IgD-negative memory B cell (primary cell): ENCODE measurements at regions not wholly inside any gene's neighbourhood (a gene's known extent, or its start where the extent isn't known, plus 50 kb on each side); places are given as distances from the start of the nearest gene placed in this dataset.

Experiments used
- H3K27ac Mint-ChIP-seq, 3 donors: one replicate each; pipeline ENCODE4 v1.8.0; 2020 to 2022; ENCODE audit warnings: mild to moderate bottlenecking in 3 of 3, mixed read lengths in 3 of 3, moderate library complexity in 1 of 3
- H3K27me3 Mint-ChIP-seq: one replicate; pipeline ENCODE4 v1.8.0; 2021; ENCODE audit warnings: mixed read lengths
- H3K36me3 Mint-ChIP-seq: one replicate; pipeline ENCODE4 v1.8.0; 2020; ENCODE audit warnings: mild to moderate bottlenecking, mixed read lengths
- H3K4me1 Mint-ChIP-seq, 3 donors: one replicate each; pipeline ENCODE4 v1.8.0; 2020 to 2022; ENCODE audit warnings: mixed read lengths in 3 of 3, mild to moderate bottlenecking in 1 of 3
- H3K4me3 Mint-ChIP-seq, 4 donors: one replicate each; pipeline ENCODE4 v1.8.0; 2020 to 2022; ENCODE audit warnings: mild to moderate bottlenecking in 4 of 4, mixed read lengths in 4 of 4, moderate library complexity in 3 of 4
- H3K9me3 Mint-ChIP-seq, 3 donors: one replicate each; pipeline ENCODE4 v1.8.0; 2020 to 2021; ENCODE audit warnings: mixed read lengths in 3 of 3, mild to moderate bottlenecking in 1 of 3

DNA sequence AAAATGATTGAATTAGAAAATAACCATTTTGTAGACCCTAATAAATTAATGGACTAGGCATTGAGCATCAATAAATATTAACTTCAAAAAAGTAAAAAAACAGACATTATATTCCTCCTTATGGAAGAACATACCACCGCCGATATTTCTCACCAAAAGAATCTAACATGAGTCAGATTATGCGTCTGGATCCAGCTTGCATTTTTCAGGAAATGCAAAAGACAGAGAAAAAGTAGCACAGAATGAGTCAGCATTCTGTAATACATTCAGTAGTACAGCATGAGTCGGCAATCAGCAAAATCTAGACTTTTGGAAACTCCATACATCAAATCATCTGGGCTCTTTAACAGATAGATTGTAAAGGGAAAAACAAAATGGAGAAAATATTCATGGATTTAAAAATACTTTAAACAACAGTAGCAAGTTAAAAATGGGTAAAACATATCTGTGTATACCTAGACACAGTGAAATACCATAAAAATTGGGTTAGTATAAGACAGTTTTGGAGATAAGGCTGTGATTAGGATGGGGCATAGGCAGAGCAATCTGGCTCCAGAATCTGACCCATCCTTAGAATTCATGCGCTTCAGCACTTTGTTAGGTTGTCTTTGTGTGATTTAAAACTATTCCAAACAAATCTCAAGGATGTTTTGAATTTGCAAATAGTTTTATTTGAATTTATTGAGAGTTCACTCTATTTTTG lies 633.0 kb upstream of the FAM241A start:
- Mint-ChIP-seq H3K4me3 (no peak overlapping the region), H3K27me3 (no peaks in the 10 kb centered on the region), H3K27ac (no peak overlapping the region), H3K36me3 (no peaks in the 10 kb centered on the region), H3K9me3 (no peaks in the 10 kb centered on the region), H3K4me1 (no peaks in the 10 kb centered on the region)

DNA sequence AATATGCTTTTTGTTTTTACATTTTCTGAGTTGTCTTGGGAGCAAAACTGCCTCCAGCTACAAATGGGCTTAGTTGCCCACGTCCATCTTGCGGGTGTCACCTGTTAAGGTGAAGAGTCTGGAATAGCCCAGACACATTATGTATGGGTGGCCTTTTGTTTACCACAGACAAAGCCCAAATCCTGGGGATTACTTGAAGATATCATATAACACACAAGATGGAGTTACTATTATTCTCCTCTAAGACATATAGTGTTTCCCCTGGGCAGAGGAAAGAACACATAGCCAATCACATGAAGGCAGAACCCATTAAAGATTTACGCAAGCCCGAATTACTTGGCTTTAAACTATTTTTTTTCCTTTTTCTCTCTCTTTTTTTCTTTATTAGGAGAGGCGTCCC lies 625.6 kb upstream of the FAM241A start:
- no peak overlapping the region for H3K27ac Mint-ChIP-seq
- no peaks in the 10 kb centered on the region for H3K36me3 Mint-ChIP-seq

DNA sequence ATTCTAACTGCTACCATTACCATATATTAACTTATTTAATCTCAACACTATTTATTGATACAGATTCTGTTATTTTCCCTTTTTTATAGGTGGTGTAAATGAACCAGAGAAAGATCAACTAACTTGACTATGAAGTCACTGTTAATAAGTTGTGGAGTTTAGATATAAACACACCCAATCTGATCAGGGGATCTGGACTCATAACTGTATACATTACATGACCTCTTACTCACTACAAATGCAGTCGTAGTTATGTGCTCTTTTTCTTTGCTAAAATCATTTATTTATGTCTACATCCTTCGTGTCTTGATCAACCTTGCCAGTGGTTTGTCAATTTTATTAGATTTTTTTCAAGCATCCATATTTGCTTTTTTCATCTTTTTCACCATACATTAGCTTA lies 614.8 kb upstream of the FAM241A start:
- H3K4me1 Mint-ChIP-seq, result no peaks in the 10 kb centered on the region
- no peaks in the 10 kb centered on the region for H3K27me3 Mint-ChIP-seq
- peaks cover 0 to 5% (median 1%) of the 10 kb centered on the region in 3 donors for H3K9me3 Mint-ChIP-seq
- H3K4me3 Mint-ChIP-seq, result no peak overlapping the region
- peaks cover 3% of the 10 kb centered on the region for H3K36me3 Mint-ChIP-seq
- no peak overlapping the region for H3K27ac Mint-ChIP-seq

More for the DNA sequence above, 625.6 kb upstream of the FAM241A start:
- no peaks in the 10 kb centered on the region for H3K4me1 Mint-ChIP-seq
- H3K4me3 Mint-ChIP-seq, result no peak overlapping the region
- H3K9me3 Mint-ChIP-seq, result peaks cover 0 to 4% (median under 1%) of the 10 kb centered on the region in 3 donors
- H3K27me3 Mint-ChIP-seq, result no peaks in the 10 kb centered on the region

- Mint-ChIP-seq H3K9me3 (peaks cover 0 to 3% (median 0%) of the 10 kb centered on the region in 3 donors), H3K4me1 (no peaks in the 10 kb centered on the region), H3K4me3 (no peak overlapping the region), H3K36me3 (no peaks in the 10 kb centered on the region), H3K27ac (no peak overlapping the region), H3K27me3 (no peaks in the 10 kb centered on the region)
Measured at GRCh38 chr4:111535792-111536191, 609.5 kb upstream of the FAM241A start.

- H3K4me3 Mint-ChIP-seq, result no peak overlapping the region
- H3K27ac Mint-ChIP-seq, result no peak overlapping the region
- H3K36me3 Mint-ChIP-seq, result no peaks in the 10 kb centered on the region
- no peaks in the 10 kb centered on the region for H3K27me3 Mint-ChIP-seq
- H3K9me3 Mint-ChIP-seq, result peaks cover 0 to 3% (median 0%) of the 10 kb centered on the region in 3 donors
- no peaks in the 10 kb centered on the region for H3K4me1 Mint-ChIP-seq
Measured at GRCh38 chr4:111537165-111537564, 608.1 kb upstream of the FAM241A start.

DNA sequence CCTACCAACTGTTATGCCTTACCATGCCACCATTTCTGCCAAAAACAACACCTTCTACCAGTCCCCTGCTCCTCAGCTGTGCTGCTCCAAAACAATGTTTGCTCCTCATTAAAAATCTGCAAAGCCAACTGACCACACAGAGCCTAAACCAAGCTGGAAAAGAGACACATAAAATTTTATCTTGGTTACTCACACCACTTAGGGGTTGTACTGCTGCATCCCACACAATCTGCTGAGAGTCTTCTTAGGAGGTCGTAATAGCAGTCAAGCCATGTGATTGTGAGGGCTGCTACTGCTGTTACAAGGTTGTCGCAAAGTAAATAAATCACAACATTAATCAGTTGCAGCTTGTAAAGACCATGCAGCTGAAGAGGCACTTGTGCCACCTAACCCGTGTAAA lies 607.4 kb upstream of the FAM241A start:
- Mint-ChIP-seq H3K27me3 (no peaks in the 10 kb centered on the region), H3K9me3 (peaks cover 0 to 3% (median 0%) of the 10 kb centered on the region in 3 donors), H3K36me3 (no peaks in the 10 kb centered on the region), H3K4me1 (no peaks in the 10 kb centered on the region), H3K4me3 (no peak overlapping the region), H3K27ac (no peak overlapping the region)

DNA sequence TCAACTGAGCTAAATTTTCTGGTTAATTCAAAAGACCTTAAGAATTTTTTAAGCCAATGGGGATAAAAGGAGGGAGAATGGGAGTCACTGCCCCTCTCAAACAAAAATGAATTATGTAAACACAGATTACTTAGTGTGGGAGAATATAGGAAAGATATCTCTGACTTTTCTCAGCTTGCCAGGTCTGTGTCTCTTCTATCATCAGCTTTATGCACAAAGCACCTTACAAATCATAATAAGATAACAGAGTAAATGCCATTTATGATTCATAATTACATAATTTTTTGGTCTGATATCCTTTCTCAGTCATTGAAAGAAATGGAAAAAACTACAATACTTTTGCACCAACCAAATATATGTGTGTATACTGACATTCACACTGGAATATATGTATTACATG lies 604.6 kb upstream of the FAM241A start:
- Mint-ChIP-seq H3K9me3 (no peaks in the 10 kb centered on the region), H3K36me3 (no peaks in the 10 kb centered on the region), H3K27me3 (no peaks in the 10 kb centered on the region), H3K4me3 (no peak overlapping the region), H3K27ac (no peak overlapping the region), H3K4me1 (no peaks in the 10 kb centered on the region)

DNA sequence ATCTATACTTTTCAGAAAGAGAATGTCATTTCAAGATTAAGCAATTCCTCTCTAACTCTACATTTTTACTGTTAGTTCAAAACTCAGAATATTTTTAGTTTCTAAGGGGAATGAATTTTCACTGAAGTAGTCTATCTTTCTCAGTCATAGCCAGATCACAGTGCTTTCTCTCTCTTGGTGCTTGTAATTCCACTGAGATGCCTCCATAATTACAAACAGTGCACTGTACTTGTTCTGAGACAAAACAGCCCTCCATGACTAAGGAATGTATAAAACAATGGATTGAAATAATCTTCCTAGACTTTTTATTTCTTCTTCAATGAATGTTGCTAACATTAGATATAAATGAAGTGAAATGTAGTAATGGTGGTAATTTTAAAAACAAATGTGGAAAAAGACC lies 603.2 kb upstream of the FAM241A start:
- H3K9me3 Mint-ChIP-seq, result no peaks in the 10 kb centered on the region
- no peaks in the 10 kb centered on the region for H3K36me3 Mint-ChIP-seq
- no peak overlapping the region for H3K27ac Mint-ChIP-seq
- H3K27me3 Mint-ChIP-seq, result no peaks in the 10 kb centered on the region
- no peak overlapping the region for H3K4me3 Mint-ChIP-seq
- no peaks in the 10 kb centered on the region for H3K4me1 Mint-ChIP-seq

DNA sequence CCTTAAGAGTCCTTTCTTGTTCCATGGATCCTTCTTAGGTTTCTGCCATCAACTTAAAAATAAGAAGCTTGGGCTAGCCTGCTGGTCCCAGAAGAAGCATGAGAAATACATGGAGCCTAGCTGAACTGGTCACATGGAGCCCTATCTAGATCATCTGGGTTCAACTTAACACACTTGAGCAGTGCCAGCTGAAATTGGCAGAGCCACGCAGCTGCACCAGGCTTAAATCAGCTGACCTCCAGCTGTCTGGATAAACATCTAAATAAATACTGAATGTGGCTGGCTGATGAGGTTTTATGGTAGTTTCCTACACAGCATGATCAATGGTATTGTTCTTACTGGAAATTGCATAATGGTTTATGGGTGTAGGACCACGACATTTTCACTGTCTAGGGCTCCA lies 598.4 kb upstream of the FAM241A start:
- no peaks in the 10 kb centered on the region for H3K36me3 Mint-ChIP-seq
- H3K9me3 Mint-ChIP-seq, result no peaks in the 10 kb centered on the region
- H3K27me3 Mint-ChIP-seq, result no peaks in the 10 kb centered on the region
- no peak overlapping the region for H3K27ac Mint-ChIP-seq
- no peak overlapping the region for H3K4me3 Mint-ChIP-seq
- H3K4me1 Mint-ChIP-seq, result no peaks in the 10 kb centered on the region

DNA sequence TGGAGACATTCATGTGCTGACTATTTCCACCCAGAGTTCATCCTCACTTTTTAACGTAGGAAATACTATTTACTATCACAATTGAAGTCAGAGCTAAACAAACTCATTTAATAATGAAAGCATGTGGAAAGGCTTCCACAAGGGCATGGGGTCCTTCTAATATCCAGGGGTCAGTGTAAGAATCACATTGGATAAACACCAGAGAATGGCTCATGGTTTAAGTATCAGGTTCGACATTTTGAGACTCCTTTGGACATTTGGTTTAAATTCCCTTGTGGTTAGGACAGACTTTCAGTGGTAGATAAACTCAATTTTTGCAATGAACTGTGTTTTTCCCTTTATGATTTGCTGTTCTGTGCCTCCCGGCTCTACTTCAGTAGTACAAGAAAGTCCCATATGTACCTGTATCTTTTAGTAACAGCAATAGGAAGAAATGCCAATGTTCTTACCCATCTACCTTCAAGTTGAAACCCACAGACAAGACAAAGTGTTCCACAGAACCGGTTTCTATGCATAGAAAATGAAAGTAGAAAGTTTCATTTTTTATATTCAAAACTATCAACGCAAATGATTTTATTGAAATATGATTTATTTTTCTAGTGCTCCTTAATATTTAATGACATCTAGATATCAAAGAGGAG lies 589.0 kb upstream of the FAM241A start:
- Mint-ChIP-seq H3K9me3 (peaks cover 0 to 7% (median 1%) of the 10 kb centered on the region in 3 donors), H3K27me3 (no peaks in the 10 kb centered on the region), H3K36me3 (no peaks in the 10 kb centered on the region), H3K4me1 (no peaks in the 10 kb centered on the region), H3K27ac (no peak overlapping the region), H3K4me3 (no peak overlapping the region)

- Mint-ChIP-seq H3K27ac (no peak overlapping the region), H3K4me3 (no peak overlapping the region), H3K9me3 (peaks cover 0 to 7% (median 1%) of the 10 kb centered on the region in 3 donors), H3K27me3 (no peaks in the 10 kb centered on the region), H3K4me1 (no peaks in the 10 kb centered on the region), H3K36me3 (no peaks in the 10 kb centered on the region)
Measured at GRCh38 chr4:111556851-111557250, 588.4 kb upstream of the FAM241A start.

- peaks cover 0 to 7% (median 1%) of the 10 kb centered on the region in 3 donors for H3K9me3 Mint-ChIP-seq
- no peaks in the 10 kb centered on the region for H3K4me1 Mint-ChIP-seq
- H3K36me3 Mint-ChIP-seq, result no peaks in the 10 kb centered on the region
- H3K27me3 Mint-ChIP-seq, result no peaks in the 10 kb centered on the region
- H3K4me3 Mint-ChIP-seq, result no peak overlapping the region
- no peak overlapping the region for H3K27ac Mint-ChIP-seq
Measured at GRCh38 chr4:111562826-111563225, 582.4 kb upstream of the FAM241A start.

GRCh38 chr4:111572470-111572869 lies 572.8 kb upstream of the FAM241A start:
- no peak overlapping the region for H3K4me3 Mint-ChIP-seq
- no peaks in the 10 kb centered on the region for H3K36me3 Mint-ChIP-seq
- no peaks in the 10 kb centered on the region for H3K27me3 Mint-ChIP-seq
- H3K27ac Mint-ChIP-seq, result no peak overlapping the region
- H3K4me1 Mint-ChIP-seq, result no peaks in the 10 kb centered on the region
- H3K9me3 Mint-ChIP-seq, result peaks cover 0 to 2% (median 0%) of the 10 kb centered on the region in 3 donors

DNA sequence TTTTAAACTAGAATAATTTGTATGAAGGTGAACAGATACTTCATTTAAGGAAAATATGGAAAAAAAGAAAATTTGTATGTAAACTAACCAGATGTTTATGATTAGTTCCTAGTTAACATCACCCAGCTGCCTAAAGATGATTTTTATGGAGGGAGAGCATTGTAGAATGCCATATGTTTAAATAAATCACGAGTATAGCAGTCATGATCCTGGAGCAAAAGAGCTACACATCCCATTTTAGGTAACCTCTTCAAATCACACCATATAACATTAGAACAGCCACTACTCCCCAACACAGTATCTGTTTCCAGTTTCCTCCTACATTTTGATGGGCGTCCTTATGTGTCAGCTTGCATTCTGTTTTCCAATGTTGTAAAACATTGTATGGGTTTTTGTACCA lies 571.9 kb upstream of the FAM241A start:
- Mint-ChIP-seq H3K27ac (no peak overlapping the region), H3K9me3 (peaks cover 0 to 2% (median 0%) of the 10 kb centered on the region in 3 donors), H3K4me1 (no peaks in the 10 kb centered on the region), H3K4me3 (no peak overlapping the region), H3K27me3 (no peaks in the 10 kb centered on the region), H3K36me3 (no peaks in the 10 kb centered on the region)

DNA sequence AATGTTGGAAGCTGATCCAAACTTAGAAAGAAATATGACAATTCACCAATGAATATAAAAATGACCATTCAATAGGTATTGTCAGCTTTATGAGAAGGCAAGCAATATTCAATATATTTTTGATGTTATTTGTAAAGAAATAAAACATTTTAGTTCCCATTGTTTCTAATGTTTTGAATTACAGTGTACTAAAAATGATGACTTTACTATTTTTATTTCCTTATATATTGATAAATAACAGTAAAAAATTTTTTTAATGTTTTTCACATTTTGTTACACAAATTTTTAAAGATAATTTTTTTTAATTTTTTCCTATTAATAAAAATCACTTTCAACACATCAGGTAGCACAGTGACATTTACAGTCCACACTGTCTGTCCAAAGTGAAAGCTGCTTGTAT lies 565.5 kb upstream of the FAM241A start:
- Mint-ChIP-seq H3K4me1 (no peaks in the 10 kb centered on the region), H3K36me3 (no peaks in the 10 kb centered on the region), H3K4me3 (no peak overlapping the region)

DNA sequence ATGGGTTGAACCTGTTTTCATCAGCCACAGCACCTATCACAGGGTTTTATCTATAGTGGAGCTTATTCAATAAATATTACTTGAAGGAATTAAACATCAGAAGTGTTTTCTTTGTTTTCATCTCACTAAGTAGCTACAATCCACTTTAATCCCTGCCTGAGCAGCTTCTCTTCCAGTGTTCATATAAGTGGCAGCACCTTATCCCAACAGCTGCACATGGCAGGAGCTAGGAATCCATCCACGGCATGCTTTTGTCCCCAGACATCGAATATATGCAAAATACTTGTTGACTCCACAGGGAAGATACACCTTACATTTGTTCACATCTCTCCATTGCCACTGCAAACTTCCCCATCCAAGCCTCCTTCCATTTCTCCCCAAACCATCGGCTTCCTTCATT lies 549.8 kb upstream of the FAM241A start:
- Mint-ChIP-seq H3K36me3 (no peaks in the 10 kb centered on the region), H3K27ac (no peak overlapping the region), H3K4me1 (no peaks in the 10 kb centered on the region), H3K27me3 (no peaks in the 10 kb centered on the region), H3K9me3 (no peaks in the 10 kb centered on the region), H3K4me3 (no peak overlapping the region)

More for the DNA sequence above, 565.5 kb upstream of the FAM241A start:
- Mint-ChIP-seq H3K27me3 (no peaks in the 10 kb centered on the region), H3K27ac (no peak overlapping the region), H3K9me3 (peaks cover under 1 to 15% (median 2%) of the 10 kb centered on the region in 3 donors)
